NCI-H82 (cell line): ENCODE measurements at regions not wholly inside any gene's neighbourhood (a gene's known extent, or its start where the extent isn't known, plus 50 kb on each side); places are given as distances from the start of the nearest gene placed in this dataset.
"Not testable (repeated sequence)": the region's sequence is repeated elsewhere in the genome, so short reads cannot be mapped to it uniquely, and the experiment has no call there.

ENCODE experiments used
- DNase-seq: peaks from one replicate; lab custom pipeline; 2025; lab: John Stamatoyannopoulos, UW

- no peak for DNase-seq
These were observed 128.8 kb upstream of the MAP3K1 start for GRCh38 chr5:56686337-56687195.

GRCh38 chr5:56685503-56686217 lies 129.7 kb upstream of the MAP3K1 start:
- DNase-seq: no peak

DNA sequence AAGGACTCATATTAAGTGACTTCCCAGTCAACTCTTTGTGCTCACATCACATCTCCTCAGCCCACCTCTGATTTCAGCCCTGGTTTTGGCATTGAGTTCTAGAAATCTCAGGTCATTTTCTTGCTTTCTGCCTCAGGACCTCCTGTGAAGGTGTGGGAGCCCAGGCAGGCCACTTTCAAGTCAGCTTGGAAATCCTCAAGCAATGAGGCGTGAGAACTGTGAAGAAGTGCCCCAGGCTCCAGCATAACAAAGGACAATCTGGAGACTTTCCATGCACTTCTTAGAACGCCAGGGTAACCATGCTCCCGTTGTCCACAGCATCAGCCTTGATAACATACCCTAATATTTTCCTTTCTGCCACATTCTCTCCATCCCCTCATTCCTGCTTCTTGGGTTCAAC lies 131.2 kb upstream of the MAP3K1 start:
- DNase-seq: no peak

GRCh38 chr5:56683733-56684132 lies 131.6 kb upstream of the MAP3K1 start:
- no peak for DNase-seq

DNA sequence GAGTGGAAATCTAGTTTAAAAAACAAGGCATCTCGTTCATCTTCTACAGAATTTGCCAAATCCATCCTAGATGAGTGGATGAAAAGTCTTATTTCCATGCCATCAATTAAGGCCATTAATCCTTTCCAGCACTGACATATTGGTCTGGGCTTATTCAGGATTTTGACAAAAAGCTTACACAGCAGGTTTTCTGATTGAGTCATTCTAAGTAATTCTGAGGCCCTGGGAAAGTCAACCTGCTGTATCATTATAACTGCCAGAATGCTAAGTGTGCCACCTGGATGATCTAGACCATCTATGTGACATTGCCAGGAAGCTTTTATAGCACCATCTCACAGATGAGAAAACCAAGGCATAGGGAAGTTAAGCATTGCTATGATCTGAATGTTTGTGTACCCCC lies 132.1 kb upstream of the MAP3K1 start:
- peak; percentile 1 for DNase-seq

- no peak for DNase-seq
These were observed 134.0 kb upstream of the MAP3K1 start for GRCh38 chr5:56681346-56681745.

DNA sequence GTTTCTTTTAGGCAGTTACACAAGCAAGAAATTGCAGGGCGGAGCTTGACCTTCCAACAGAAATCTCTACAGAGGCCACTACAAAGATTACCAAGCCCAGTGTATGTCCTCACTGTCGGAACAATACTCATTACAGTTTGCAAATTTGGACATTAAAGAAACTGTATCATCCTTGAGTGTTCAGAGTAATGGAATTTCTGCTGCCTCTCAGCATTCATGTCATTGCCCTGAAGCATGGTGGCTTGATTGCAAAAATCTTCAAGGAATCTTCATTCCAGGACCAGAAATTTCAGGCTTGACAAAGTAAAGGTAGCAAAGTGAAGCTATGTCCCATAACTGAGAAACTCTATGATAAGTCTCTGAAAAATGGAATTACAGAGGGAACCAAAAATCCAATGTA lies 134.6 kb upstream of the MAP3K1 start:
- DNase-seq: no peak

DNA sequence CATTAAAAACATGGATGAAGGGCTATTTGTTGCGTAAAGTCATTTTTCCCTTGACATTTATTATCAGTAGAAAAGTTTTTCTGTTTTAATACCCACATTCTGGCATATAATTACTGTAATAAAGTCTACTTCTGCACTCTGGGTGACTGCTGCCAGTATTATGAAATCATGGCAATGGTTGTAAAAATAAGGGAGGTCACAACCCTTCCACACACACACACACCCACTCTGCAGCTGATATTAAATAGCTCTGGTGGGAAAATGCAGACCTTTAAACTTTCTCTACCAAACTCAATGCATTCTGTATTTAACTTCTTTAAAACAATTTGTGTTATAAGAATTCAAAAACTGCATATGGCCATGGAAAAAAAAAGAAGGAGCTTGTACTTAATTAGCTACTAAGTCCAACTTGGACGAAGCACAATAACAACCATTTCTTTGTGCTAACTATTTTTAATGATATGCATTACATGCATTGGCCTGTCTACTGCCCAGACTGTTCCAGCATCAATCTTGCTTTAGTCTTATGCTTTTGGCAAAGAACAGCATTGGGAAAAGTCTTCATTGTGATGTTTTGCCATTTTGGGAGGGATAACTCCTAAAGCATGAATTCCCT lies 137.6 kb upstream of the MAP3K1 start:
- no peak for DNase-seq

DNA sequence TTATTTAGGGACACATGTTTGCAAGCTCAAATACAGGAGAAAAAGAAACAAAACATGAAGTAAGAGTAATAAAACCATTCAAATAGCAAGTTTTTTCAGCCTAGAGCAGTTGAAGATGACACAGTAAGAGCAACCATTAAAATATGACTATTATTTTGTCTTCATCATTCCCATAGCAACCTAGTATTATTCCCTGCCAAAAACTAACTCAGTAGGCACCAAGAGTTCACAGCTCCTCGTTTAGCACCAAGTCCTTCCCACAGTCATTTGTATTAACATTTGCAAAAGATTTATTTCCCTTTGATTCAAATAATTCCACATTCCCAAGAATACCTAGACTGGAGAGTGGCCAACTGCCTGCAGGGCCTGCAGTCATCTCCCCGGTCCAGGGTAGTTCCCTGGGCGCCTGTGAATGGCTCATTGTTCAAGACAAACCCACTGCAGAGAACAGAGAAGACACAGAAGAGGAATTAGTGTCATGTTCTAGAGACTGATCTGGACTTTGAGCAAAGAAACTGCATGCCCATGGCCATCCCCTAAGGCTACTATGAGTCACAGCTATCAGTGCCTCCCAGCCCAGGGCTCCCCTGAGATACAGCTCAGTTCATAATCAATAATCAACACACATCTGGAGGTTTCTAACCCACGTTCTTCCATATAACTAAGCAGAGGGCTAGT lies 139.1 kb upstream of the MAP3K1 start:
- DNase-seq: no peak

- peak; percentile 1 for DNase-seq
These were observed 140.9 kb upstream of the MAP3K1 start for GRCh38 chr5:56674441-56674840.

GRCh38 chr5:56673171-56673570 lies 142.2 kb upstream of the MAP3K1 start:
- no peak for DNase-seq

DNA sequence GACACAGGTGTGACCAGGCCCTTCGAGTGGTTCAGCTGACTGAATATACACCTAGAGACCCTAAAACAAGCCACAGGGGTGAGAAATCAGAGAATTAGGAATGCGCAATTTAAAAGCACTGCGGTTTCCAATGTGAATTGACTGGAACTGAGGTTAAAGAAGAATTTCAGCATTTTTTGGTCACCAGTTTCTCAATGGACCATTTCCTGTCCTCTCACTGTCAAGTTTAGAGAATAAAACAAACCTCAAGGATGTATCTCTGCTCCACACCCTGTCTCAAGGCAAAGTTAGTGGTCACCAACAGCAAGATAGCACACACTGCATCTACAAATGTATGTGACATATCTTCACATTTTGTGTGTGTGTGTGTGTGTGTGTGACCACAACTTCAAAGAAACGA lies 143.8 kb upstream of the MAP3K1 start:
- no peak for DNase-seq

- DNase-seq: no peak
These were observed 144.4 kb upstream of the MAP3K1 start for GRCh38 chr5:56670916-56671315.

DNA sequence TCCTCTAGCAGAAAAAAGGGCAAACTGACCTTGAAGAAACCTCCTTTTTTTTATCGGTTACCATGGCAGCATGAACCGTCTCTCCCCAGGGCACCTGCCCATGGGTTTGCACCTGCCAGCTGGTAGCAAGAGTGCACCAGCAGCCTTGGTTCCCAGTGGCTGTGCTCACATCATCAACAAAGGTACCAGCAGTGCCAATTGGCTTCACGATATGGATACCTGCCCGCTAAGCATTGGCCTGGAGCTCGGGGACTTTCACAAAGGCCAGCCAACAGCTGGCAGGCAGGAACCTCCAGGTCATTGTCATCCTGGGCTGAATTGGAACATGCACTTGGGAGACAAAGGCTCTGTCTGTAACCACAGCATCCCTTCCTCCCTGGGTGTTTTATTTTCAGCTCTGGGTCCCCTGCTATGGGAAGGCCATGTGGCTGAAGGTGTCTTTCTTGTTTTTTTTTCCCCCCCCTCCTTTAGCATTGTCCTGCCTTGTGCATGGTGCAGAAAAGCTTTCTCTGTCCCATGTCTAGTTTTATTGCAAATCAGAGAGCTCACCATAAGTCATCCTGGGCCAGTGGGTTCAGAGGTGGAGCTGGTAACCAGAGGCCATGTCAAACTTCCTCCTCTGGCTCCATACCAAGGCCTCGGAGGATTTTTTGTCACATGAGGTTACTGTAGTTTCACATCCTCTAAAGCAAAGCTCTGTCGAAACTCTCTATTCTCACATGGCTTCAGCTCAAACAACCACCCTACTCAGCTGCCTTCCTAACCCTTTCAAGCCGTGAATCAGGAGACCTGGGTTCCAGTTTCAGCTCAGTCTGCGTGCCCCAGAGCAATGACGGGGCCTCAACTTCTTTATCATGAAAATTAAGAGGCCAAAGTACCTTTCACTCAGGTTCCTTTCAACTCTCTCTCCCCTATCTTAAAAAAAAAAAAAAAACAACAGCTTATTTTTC lies 145.5 kb upstream of the MAP3K1 start:
- DNase-seq: no peak

DNA sequence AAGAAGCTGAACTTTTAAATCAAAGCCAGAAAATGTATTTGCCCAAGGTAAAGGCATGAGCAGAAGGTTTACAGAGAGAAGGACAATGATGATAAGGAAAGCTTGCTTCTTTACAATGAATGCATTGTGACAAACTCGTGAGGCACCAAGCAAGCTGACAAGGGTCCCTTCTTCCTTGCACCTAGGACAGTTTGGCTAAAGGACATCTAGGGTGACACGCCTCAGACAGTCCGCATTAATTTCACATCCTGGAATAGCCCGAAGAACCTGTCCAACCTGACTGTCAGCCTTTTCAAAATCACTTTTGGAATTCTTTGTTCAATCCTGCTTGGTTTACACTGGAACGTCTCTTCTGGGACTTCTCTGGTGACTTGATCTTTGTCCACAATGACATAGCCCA lies 146.4 kb upstream of the MAP3K1 start:
- no peak for DNase-seq

- DNase-seq: no peak
These were observed 147.7 kb upstream of the MAP3K1 start for GRCh38 chr5:56667692-56668091.

- no peak for DNase-seq
These were observed 148.4 kb upstream of the MAP3K1 start for GRCh38 chr5:56666901-56667300.

DNA sequence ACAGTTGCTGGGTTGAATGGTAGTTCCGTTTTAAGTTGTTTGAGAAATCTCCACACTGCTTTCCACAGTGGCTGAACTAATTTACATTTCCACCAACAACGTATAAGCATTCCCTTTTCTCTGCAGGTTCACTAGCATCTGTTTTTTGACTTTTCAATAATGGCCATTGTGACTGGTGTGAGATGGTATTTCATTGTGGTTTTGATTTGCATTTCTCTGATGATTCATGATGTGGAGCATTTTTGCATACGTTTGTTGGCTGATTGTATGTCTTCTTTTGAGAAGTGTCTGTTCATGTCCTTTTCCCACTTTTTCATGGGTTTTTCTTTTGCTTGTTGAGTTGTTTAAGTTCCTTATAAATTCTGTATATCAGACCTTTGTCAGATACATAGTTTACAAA lies 150.2 kb upstream of the MAP3K1 start:
- DNase-seq: not testable (repeated sequence)

- no peak for DNase-seq
These were observed 151.3 kb upstream of the MAP3K1 start for GRCh38 chr5:56664025-56664424.

DNA sequence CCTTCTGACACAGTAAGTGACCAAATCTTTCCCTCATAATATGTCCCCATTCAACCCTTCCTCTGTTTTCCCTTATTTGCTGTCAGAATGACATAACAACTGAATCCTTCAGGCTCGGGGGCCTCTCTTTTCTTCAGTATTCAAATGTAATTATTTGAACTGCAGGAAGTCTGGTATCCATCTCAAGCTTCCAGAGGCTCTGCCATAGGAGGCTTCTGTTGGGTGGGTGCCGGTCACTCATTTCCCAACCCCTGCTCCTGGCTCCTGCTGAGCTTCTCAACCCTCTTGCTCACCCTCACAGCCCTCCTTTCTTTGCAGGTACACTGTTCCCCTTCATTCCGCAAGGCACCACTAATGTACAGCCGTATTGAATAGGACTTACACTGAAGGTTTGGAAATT lies 151.8 kb upstream of the MAP3K1 start:
- no peak for DNase-seq

- DNase-seq: no peak
These were observed 152.5 kb upstream of the MAP3K1 start for GRCh38 chr5:56662893-56663292.
